Mammary epithelial cell (primary cell): ENCODE measurements at regions not wholly inside any gene's neighbourhood (a gene's known extent, or its start where the extent isn't known, plus 50 kb on each side); places are given as distances from the start of the nearest gene placed in this dataset.

ENCODE experiments used
- EZH2 ChIP-seq: IDR thresholded peaks from 2 replicates; pipeline ENCODE4 v1.6.1; 2012; ENCODE audit warnings: low read length, inconsistent platforms, borderline replicate concordance
- TF ChIP-seq, protein P1 (sequence below), 2 donors: IDR thresholded peaks in 1 of 2; conservative IDR thresholded peaks in 1 of 2; 2 replicates each; pipeline ENCODE4 v1.5.1; 2011 to 2012; ENCODE audit warnings: inconsistent platforms in 2 of 2, low read length in 2 of 2, mild to moderate bottlenecking in 2 of 2, control low read depth in 1 of 2, low read depth in 1 of 2; ENCODE audit not compliant: insufficient read depth in 1 of 2; ENCODE audit errors: extremely low read depth in 1 of 2

GRCh38 chr13:79900356-79900755, 419.4 kb downstream of the NDFIP2 start:
- TF ChIP-seq EZH2 = no peak
- TF ChIP-seq, protein P1, sequence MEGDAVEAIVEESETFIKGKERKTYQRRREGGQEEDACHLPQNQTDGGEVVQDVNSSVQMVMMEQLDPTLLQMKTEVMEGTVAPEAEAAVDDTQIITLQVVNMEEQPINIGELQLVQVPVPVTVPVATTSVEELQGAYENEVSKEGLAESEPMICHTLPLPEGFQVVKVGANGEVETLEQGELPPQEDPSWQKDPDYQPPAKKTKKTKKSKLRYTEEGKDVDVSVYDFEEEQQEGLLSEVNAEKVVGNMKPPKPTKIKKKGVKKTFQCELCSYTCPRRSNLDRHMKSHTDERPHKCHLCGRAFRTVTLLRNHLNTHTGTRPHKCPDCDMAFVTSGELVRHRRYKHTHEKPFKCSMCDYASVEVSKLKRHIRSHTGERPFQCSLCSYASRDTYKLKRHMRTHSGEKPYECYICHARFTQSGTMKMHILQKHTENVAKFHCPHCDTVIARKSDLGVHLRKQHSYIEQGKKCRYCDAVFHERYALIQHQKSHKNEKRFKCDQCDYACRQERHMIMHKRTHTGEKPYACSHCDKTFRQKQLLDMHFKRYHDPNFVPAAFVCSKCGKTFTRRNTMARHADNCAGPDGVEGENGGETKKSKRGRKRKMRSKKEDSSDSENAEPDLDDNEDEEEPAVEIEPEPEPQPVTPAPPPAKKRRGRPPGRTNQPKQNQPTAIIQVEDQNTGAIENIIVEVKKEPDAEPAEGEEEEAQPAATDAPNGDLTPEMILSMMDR (conservative IDR thresholded peaks at IDR 0.05 in 1 of 2, IDR thresholded peaks at IDR 0.05 in 1 of 2; ENCODE audit: extremely low read depth in 1 of 2, insufficient read depth in 1 of 2, low read depth in 1 of 2, low read length in 2 of 2) = no peak
